ENCODE measurements at regions not wholly inside any gene's neighbourhood (a gene's known extent, or its start where the extent isn't known, plus 50 kb on each side); places are given as distances from the start of the nearest gene placed in this dataset.

- TF ChIP-seq EZH2 (IDR thresholded peaks at IDR 0.05; ENCODE audit: borderline replicate concordance, low read length), result no peak
- TF ChIP-seq CTCF (IDR thresholded peaks at IDR 0.05; ENCODE audit: low read length), result no peak
Observed at GRCh38 chr4:151485541-151486131, 76.7 kb downstream of the FHIP1A start.
